OCI-LY3 (cell line): ENCODE measurements at regions not wholly inside any gene's neighbourhood (a gene's known extent, or its start where the extent isn't known, plus 50 kb on each side); places are given as distances from the start of the nearest gene placed in this dataset.
"Not testable (repeated sequence)": the region's sequence is repeated elsewhere in the genome, so short reads cannot be mapped to it uniquely, and the experiment has no call there.

Experiments used
- H2AFZ ChIP-seq: fragments of 200-600, 300-600 bp; shearing (Covaris generic); 2 replicates; pipeline ENCODE4 v1.6.0; 2014; ENCODE audit warnings: antibody characterized with exemption, low read depth, low read length
- H3K27ac ChIP-seq: fragments of 200-600, 300-600 bp; sonication (generic); 2 replicates; pipeline ENCODE4 v1.5.1; 2014; ENCODE audit warnings: mild to moderate bottlenecking, low read length, moderate library complexity, mixed read lengths
- H3K27me3 ChIP-seq: fragments of 200-600, 300-600 bp; sonication (generic); 2 replicates; pipeline ENCODE4 v1.6.1; 2014; ENCODE audit warnings: low read depth, low read length, mixed read lengths
- H3K36me3 ChIP-seq: fragments of 200-600, 300-600 bp; sonication (generic); replicated peaks from 2 replicates; pipeline ENCODE3; 2014; ENCODE audit warnings: low read depth, low read length, mixed read lengths
- H3K4me1 ChIP-seq: fragments of 300-600, 200-600 bp; sonication (generic); 2 replicates; pipeline ENCODE4 v1.6.1; 2014; ENCODE audit warnings: low read length, mixed read lengths
- H3K4me2 ChIP-seq: fragments of 200-600, 300-600 bp; sonication (generic); 2 replicates; pipeline ENCODE4 v1.6.1; 2014; ENCODE audit warnings: low read length, mixed read lengths
- H3K4me3 ChIP-seq: fragments of 300-600, 200-600 bp; sonication (generic); 2 replicates; pipeline ENCODE4 v1.5.1; 2014; ENCODE audit warnings: antibody characterized with exemption, mild to moderate bottlenecking, low read length, moderate library complexity
- H3K79me2 ChIP-seq: fragments of 300-600, 200-600 bp; shearing (Covaris generic); 2 replicates; pipeline ENCODE4 v1.6.1; 2014; ENCODE audit warnings: mild to moderate bottlenecking, low read length, mixed read lengths
- H3K9ac ChIP-seq: fragments of 300-600, 200-600 bp; shearing (Covaris generic); 2 replicates; pipeline ENCODE4 v1.6.0; 2014; ENCODE audit warnings: mild to moderate bottlenecking, low read length, moderate library complexity
- H3K9me3 ChIP-seq: fragments of 200-600, 300-600 bp; shearing (Covaris generic); 2 replicates; pipeline ENCODE4 v1.6.1; 2014; ENCODE audit warnings: low read length, mixed read lengths; ENCODE audit not compliant: insufficient read depth
- H4K20me1 ChIP-seq: fragments of 200-600, 300-600 bp; sonication (generic); 2 replicates; pipeline ENCODE4 v1.6.1; 2016; ENCODE audit warnings: low read length, mixed read lengths; ENCODE audit not compliant: insufficient read depth
- CTCF ChIP-seq: fragments of 200-600, 300-600 bp; sonication (generic); IDR thresholded peaks from 2 replicates; pipeline ENCODE4 v1.5.1; 2014; ENCODE audit warnings: antibody characterized with exemption, low read length, low read depth
- EZH2phosphoT487 ChIP-seq: fragments of 200-600 bp; shearing (Covaris generic); IDR thresholded peaks from 2 replicates; pipeline ENCODE4 v1.6.1; 2018; ENCODE audit warnings: antibody characterized with exemption, mixed run types, low read depth

DNA sequence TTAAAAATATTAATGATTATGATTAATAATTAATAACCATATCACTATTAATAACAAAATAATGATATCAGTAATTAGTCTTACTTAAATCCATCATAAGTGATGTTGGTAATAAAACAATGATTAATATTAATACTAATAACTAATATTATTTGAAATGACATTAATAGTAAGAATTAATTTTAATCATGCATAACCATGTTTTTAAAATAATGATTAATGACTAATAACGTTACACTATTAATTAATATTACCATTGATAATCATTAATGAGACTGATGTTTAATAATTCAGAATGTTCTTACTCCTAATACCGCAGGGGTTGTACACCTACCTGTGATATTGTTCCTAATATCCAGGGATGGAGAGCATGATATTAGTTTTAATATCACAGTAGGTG is 53.4 kb upstream of the FRG2C start:
- no peaks in the 10 kb centered on the region for H3K27me3 ChIP-seq
- no peaks in the 10 kb centered on the region for H3K4me1 ChIP-seq
- H3K79me2 ChIP-seq = no peaks in the 10 kb centered on the region
- H3K4me2 ChIP-seq = no peak overlapping the region
- no peaks in the 10 kb centered on the region for H3K36me3 ChIP-seq
- H3K4me3 ChIP-seq = no peak overlapping the region
- no peak overlapping the region for H2AFZ ChIP-seq
- H3K9me3 ChIP-seq = no peaks in the 10 kb centered on the region
- TF ChIP-seq CTCF = no peak
- TF ChIP-seq EZH2phosphoT487 = no peak
- H4K20me1 ChIP-seq = no peaks in the 10 kb centered on the region
- H3K27ac ChIP-seq = no peak overlapping the region
- H3K9ac ChIP-seq = no peak overlapping the region

DNA sequence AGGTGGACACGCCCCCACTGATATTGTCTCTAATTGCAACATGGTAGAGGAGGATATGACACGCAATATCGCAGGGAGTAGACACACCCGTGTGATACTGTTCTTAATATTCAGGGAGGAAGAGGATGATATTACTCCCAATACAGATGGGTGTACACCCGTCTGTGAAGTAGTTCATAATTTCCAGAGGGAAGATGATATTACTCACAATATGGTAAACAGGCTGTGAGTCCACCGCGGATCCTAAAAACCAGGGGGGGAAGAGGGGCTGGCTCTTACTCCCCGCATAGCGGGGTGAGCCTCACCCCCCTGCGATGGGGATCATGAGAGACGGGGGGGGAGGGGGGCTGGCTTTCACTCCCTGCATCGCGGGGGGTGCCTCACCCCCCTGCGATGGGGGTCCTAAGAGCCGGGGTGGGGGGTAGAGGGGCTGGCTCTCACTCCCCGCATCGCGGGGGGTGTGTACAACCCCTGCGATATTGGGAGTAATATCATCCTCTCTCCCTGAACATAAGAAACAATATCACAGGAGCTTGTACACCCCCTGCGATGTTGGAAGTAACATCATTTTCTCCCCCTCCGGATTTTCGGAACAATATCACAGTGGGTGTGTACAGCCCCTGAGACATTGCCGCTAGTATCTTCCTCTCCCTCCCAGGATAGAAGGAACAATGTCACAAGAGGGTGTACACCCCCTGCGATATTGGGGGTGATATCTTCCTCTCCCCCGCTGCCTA is 52.2 kb upstream of the FRG2C start:
- H3K36me3 ChIP-seq, H3K79me2 ChIP-seq, H4K20me1 ChIP-seq, H3K4me3 ChIP-seq, H3K9me3 ChIP-seq, H3K4me1 ChIP-seq, H3K27ac ChIP-seq, H2AFZ ChIP-seq, H3K4me2 ChIP-seq, H3K9ac ChIP-seq, H3K27me3 ChIP-seq: not testable (repeated sequence)
